LHCN-M2 (cell line): ENCODE measurements at regions not wholly inside any gene's neighbourhood (a gene's known extent, or its start where the extent isn't known, plus 50 kb on each side); places are given as distances from the start of the nearest gene placed in this dataset.

Experiments used
- DNase-seq: peaks from one replicate; pipeline ENCODE4 v3.0.0-alpha.2; 2012; ENCODE audit warnings: low read depth

DNA sequence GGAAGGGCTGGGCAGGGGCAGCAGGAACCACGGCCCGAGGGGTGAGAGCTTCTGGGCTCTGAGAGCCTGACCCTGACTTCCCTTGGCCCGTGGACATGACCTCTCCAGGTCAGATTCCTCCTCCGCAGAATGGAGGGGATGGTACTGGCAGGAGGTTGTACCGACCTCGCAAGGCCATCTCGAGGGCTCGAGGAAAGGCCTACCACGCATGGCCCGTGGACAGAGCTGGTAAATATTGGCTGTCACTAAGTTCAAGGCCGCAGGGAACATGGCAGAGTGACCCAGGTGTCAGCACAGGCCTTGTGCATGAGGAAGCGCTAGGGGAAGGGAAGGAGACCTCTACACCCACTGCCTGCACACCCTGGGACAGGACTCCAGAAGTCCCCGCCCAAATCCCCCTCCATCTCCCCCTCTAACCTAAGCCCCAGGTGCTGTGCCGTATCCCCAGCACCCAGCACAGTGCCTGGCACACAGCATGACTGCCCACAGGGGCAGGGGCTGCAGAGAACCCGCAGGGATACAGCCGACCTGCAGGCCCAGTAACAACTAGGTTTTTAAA, 54.9 kb upstream of the PPP2R5C start:
- no peak for DNase-seq

DNA sequence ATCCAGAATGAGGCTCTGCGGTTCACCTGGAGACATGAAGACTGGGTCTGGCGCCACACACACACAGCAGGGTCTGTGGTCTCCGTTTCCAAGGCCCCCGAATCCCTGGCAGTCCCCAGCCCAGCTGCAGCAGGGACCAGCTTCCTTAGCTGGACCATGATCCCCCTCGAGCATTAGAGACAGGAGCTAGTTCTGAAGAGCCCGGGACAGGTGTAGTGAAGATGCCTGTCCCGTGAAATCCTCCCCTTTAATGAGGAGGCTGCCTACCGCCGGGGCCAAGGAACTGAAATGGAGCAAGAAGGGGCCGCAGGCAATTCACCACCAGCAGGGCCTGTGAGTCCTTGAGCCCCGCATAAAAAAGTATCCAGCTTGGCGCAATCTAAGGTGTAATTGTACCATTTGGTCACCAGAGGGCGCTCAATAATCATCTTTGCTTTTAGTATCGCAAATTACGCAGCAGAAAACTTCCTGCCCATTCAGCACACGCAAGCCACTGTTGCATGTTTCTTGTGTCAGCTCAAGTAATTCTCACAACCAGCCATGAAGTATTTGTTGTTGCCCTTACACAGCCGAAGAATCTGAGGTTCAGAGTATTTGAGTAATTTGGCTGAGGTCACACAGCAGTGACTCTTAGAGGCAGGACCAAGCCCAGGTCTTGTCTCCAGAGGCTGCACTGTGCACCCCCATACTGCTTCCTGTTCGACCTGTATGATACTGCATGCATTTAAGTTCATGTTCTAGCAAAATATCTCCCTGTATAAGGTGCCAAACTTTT, 54.3 kb upstream of the PPP2R5C start:
- peak; percentile 71 for DNase-seq

DNA sequence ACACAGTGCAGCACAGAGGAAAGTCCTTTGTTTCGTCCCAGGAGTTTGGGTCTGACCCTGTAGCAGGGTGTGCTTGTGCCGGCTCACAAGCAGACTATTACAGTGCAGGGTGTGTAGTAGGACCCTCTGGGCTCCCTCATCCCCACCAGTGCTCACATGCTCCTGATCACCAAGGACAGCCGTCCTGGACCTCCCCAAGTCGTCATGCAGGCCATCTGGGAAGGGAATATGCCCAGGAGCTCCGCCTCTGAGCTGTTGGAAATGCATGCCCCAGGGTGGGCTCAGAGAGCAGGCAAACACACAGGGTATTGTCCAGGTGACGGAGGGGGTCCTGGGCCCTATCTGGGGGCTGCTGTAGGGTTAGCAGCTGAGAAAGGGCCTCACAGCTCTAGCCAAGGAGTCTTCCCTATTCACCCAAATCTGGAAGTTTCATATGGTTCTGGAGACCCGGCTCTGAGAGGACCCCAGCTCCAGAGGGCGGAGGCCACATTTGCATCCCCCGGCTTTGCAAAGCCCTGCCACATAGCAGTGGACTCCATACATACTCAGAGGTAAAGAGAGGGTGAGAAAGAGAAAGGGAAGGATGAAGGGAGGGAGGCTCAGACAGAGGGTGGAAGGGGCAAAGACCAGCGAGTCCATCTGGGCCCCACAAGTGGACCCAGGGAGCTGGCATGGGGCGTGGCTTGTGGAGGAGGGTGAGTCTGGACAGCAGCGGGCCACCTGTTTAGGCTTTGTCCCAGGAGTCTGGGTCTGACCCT, 53.5 kb upstream of the PPP2R5C start:
- DNase-seq = no peak

DNA sequence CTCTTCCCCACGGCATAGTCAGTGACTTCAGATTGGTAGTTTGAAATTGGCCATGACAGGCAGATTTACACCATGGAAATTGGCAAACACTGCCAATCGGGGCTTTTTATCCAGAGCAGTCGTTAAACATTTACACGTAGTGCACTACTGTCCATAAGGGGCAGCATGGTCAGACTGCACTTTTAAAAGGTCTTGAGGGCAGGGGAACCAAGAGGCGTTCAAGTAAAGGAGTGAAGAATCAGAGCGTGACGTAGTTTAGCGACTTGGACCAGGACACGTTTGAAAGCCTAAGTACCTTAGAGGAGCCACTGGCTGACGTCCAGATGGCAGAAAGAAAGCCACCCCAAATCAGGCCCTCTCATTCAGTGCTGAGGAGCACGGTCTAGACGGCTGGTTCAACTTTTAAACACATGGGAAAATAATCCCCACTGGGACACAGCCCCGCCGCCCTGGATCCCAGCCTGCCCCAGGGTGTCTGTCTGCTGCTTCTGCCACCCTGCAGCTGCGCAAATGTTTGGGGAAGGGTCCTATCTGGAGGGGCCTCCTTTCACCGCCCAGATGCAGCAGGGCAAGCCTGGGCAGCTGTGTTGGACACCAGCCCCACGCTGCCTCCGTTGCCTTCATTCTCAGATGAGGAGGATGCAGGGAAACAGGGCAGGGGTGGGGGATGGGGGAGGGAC, 52.5 kb upstream of the PPP2R5C start:
- DNase-seq = no peak

DNA sequence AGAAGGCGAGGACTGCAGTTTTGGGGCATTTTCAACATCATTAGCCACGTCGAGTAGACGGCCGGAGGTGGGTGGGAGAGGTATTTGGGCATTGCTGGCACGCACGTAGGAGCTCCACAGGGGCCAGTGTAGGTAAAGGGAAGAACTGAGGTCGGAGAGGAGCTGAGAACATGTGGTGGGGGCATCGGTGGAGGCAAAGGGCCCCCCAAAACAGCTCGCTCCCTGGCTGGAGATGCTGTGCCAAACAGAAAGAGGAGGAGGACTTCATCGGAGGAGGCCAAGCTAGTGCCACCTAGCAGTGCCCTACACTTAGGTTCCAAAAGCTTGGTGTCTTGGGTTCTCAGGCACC, 52.0 kb upstream of the PPP2R5C start:
- no peak for DNase-seq

GRCh38 chr14:101709962-101710931, 51.3 kb upstream of the PPP2R5C start:
- no peak for DNase-seq

GRCh38 chr14:101711041-101711856, 50.3 kb upstream of the PPP2R5C start:
- DNase-seq = no peak
